GM12878 (cell line): ENCODE measurements at regions not wholly inside any gene's neighbourhood (a gene's known extent, or its start where the extent isn't known, plus 50 kb on each side); places are given as distances from the start of the nearest gene placed in this dataset.

Experiments
- BCLAF1 ChIP-seq: fragments of 450-650 bp; IDR thresholded peaks from 2 replicates; pipeline ENCODE4 v1.6.1; 2017; ENCODE audit warnings: antibody characterized with exemption, mild to moderate bottlenecking, moderate library complexity
- CBX5 ChIP-seq: sonication (generic); IDR thresholded peaks from 2 replicates; pipeline ENCODE4 v1.6.1; 2016; ENCODE audit warnings: low read depth, moderate library complexity, mild to moderate bottlenecking, inconsistent platforms
- CTCF ChIP-seq, 3 experiments: IDR thresholded peaks in 2 of 3; conservative IDR thresholded peaks in 1 of 3; 2 replicates each; pipeline ENCODE4 v1.5.1; 2011; ENCODE audit warnings: low read depth in 3 of 3, low read length in 3 of 3, mild to moderate bottlenecking in 3 of 3, control low read depth in 2 of 3, moderate library complexity in 2 of 3, inconsistent platforms in 1 of 3, mixed read lengths in 1 of 3; ENCODE audit not compliant: control insufficient read depth in 2 of 3, insufficient read depth in 1 of 3; ENCODE audit errors: extremely low read depth in 1 of 3
- EGR1 ChIP-seq, 2 experiments: IDR thresholded peaks; 1 replicate in 1 of 2; 2 replicates in 1 of 2; pipeline ENCODE4 v1.6.1; 2011 to 2012; ENCODE audit warnings: low read depth in 2 of 2, low read length in 2 of 2, borderline replicate concordance in 1 of 2, mild to moderate bottlenecking in 1 of 2, moderate library complexity in 1 of 2
- EZH2 ChIP-seq: IDR thresholded peaks from 2 replicates; pipeline ENCODE4 v1.6.1; 2012; ENCODE audit warnings: low read depth, mild to moderate bottlenecking, control low read depth, inconsistent platforms, low read length, borderline replicate concordance; ENCODE audit not compliant: control insufficient read depth
- POLR2AphosphoS2 ChIP-seq: IDR thresholded peaks from 2 replicates; pipeline ENCODE4 v1.6.1; 2011; ENCODE audit warnings: low read depth, mild to moderate bottlenecking, low read length, improper control_type of control experiment, moderate library complexity
- POLR2AphosphoS5 ChIP-seq: IDR thresholded peaks from 2 replicates; pipeline ENCODE4 v1.6.1; 2011; ENCODE audit warnings: mild to moderate bottlenecking, low read length, inconsistent platforms
- PRDM15 ChIP-seq: fragments of 450-650 bp; formaldehyde crosslinking; IDR thresholded peaks from 2 replicates; pipeline ENCODE4 v1.4.0; 2020; ENCODE audit warnings: mild to moderate bottlenecking, moderate library complexity
- SUZ12 ChIP-seq: fragments of 200-600 bp; sonication (generic); IDR thresholded peaks from one replicate; pipeline ENCODE4 v1.6.1; 2018; ENCODE audit warnings: antibody characterized with exemption, mild to moderate bottlenecking; ENCODE audit not compliant: unreplicated experiment
- TCF3 ChIP-seq: IDR thresholded peaks from 2 replicates; pipeline ENCODE4 v1.6.1; 2012; ENCODE audit warnings: low read depth, mild to moderate bottlenecking, low read length, borderline replicate concordance; ENCODE audit not compliant: insufficient read depth
- USF1 ChIP-seq: IDR thresholded peaks from 2 replicates; pipeline ENCODE4 v1.6.1; 2011; ENCODE audit warnings: borderline replicate concordance, low read depth, mild to moderate bottlenecking, moderate library complexity, mixed read lengths, low read length; ENCODE audit not compliant: insufficient read depth; ENCODE audit errors: extremely low read length

- no peak for TF ChIP-seq USF1
- TF ChIP-seq SUZ12 = no peak
- TF ChIP-seq BCLAF1 = no peak
- no peak for TF ChIP-seq POLR2AphosphoS2
- no peak for TF ChIP-seq CTCF (IDR thresholded peaks at IDR 0.05 in 2 of 3, conservative IDR thresholded peaks at IDR 0.05 in 1 of 3; ENCODE audit: control insufficient read depth in 2 of 3, extremely low read depth in 1 of 3, insufficient read depth in 1 of 3, low read depth in 3 of 3, low read length in 3 of 3)
- TF ChIP-seq CBX5 = no peak
- no peak for TF ChIP-seq PRDM15 (CRISPR knock-in tag)
- TF ChIP-seq EZH2 = no peak
- no peak for TF ChIP-seq EGR1 (IDR thresholded peaks at IDR 0.05; ENCODE audit: borderline replicate concordance in 1 of 2, low read depth in 2 of 2, low read length in 2 of 2)
- no peak for TF ChIP-seq POLR2AphosphoS5
- TF ChIP-seq TCF3 = no peak
These were observed 384.6 kb downstream of the MLLT3 start for GRCh38 chr9:20237686-20238085.
